WERI-Rb-1 (cell line): ENCODE measurements at regions not wholly inside any gene's neighbourhood (a gene's known extent, or its start where the extent isn't known, plus 50 kb on each side); places are given as distances from the start of the nearest gene placed in this dataset.
"Not testable (repeated sequence)": the region's sequence is repeated elsewhere in the genome, so short reads cannot be mapped to it uniquely, and the experiment has no call there.

Experiments
- DNase-seq: peaks from one replicate; pipeline ENCODE4 v3.0.0-alpha.2; 2020
- H3K27ac ChIP-seq: fragments of 250-450 bp; sonication (Bioruptor Pico); 2 replicates; pipeline ENCODE4 v1.5.1; 2020; ENCODE audit warnings: mild to moderate bottlenecking, moderate library complexity
- H3K27me3 ChIP-seq: fragments of 250-450 bp; sonication (Bioruptor Pico); 2 replicates; pipeline ENCODE4 v1.5.1; 2021; ENCODE audit warnings: mild to moderate bottlenecking, low read depth, moderate library complexity; ENCODE audit not compliant: insufficient read depth, severe bottlenecking
- H3K36me3 ChIP-seq: fragments of 250-450 bp; sonication (Bioruptor Pico); 2 replicates; pipeline ENCODE4 v1.5.1; 2020; ENCODE audit warnings: mild to moderate bottlenecking, moderate library complexity
- H3K4me3 ChIP-seq: 2 replicates; pipeline ENCODE4 v1.5.1; 2011; ENCODE audit warnings: low read depth, mild to moderate bottlenecking, control low read depth, low read length
- H3K9me3 ChIP-seq: fragments of 250-450 bp; sonication (Bioruptor Pico); 2 replicates; pipeline ENCODE4 v1.5.1; 2021; ENCODE audit warnings: mild to moderate bottlenecking, moderate library complexity; ENCODE audit not compliant: severe bottlenecking
- CTCF ChIP-seq: IDR thresholded peaks from 2 replicates; pipeline ENCODE4 v1.5.1; 2011; ENCODE audit warnings: low read depth, mild to moderate bottlenecking, control low read depth, inconsistent platforms, low read length

GRCh38 chr6:95867205-95867604 lies 148.6 kb upstream of the FUT9 start:
- Histone ChIP-seq H3K27ac (no peak overlapping the region), H3K4me3 (no peak overlapping the region), H3K9me3 (no peaks in the 10 kb centered on the region), H3K27me3 (no peaks in the 10 kb centered on the region), H3K36me3 (no peaks in the 10 kb centered on the region)
- DNase-seq: no peak
- no peak for TF ChIP-seq CTCF

- no peak for TF ChIP-seq CTCF
- Histone ChIP-seq H3K36me3 (no peaks in the 10 kb centered on the region), H3K9me3 (no peaks in the 10 kb centered on the region), H3K4me3 (no peak overlapping the region), H3K27ac (no peak overlapping the region), H3K27me3 (no peaks in the 10 kb centered on the region)
- no peak for DNase-seq
Observed at GRCh38 chr6:95877480-95877879, 138.3 kb upstream of the FUT9 start.

- H3K36me3 ChIP-seq: no peaks in the 10 kb centered on the region
- no peaks in the 10 kb centered on the region for H3K27me3 ChIP-seq
- TF ChIP-seq CTCF: no peak
- no peak for DNase-seq
- no peak overlapping the region for H3K4me3 ChIP-seq
- no peak overlapping the region for H3K27ac ChIP-seq
- no peaks in the 10 kb centered on the region for H3K9me3 ChIP-seq
Observed at GRCh38 chr6:95879856-95880255, 135.9 kb upstream of the FUT9 start.

- H3K4me3 ChIP-seq: no peak overlapping the region
- H3K27me3 ChIP-seq: no peaks in the 10 kb centered on the region
- H3K9me3 ChIP-seq: no peaks in the 10 kb centered on the region
- no peak overlapping the region for H3K27ac ChIP-seq
- H3K36me3 ChIP-seq: no peaks in the 10 kb centered on the region
- DNase-seq: no peak
- no peak for TF ChIP-seq CTCF
Observed at GRCh38 chr6:95882371-95882770, 133.4 kb upstream of the FUT9 start.

- DNase-seq, H3K36me3 ChIP-seq, H3K4me3 ChIP-seq, H3K27me3 ChIP-seq, H3K27ac ChIP-seq, H3K9me3 ChIP-seq: not testable (repeated sequence)
Observed at GRCh38 chr6:95888711-95889110, 127.1 kb upstream of the FUT9 start.

- TF ChIP-seq CTCF: no peak
- DNase-seq: no peak
- no peaks in the 10 kb centered on the region for H3K36me3 ChIP-seq
- H3K4me3 ChIP-seq: no peak overlapping the region
- no peaks in the 10 kb centered on the region for H3K27me3 ChIP-seq
- H3K27ac ChIP-seq: no peak overlapping the region
- H3K9me3 ChIP-seq: no peaks in the 10 kb centered on the region
Observed at GRCh38 chr6:95905132-95905531, 110.6 kb upstream of the FUT9 start.
